NCI-H146 (cell line): ENCODE measurements at regions not wholly inside any gene's neighbourhood (a gene's known extent, or its start where the extent isn't known, plus 50 kb on each side); places are given as distances from the start of the nearest gene placed in this dataset.
A peak's percentile ranks its signal among the peaks of the same experiment; 100 is the strongest.

Experiments
- DNase-seq: peaks from one replicate; lab custom pipeline; 2025; lab: John Stamatoyannopoulos, UW

- no peak for DNase-seq
Measured at GRCh38 chr3:24596626-24597025, 102.0 kb upstream of the THRB start.

DNA sequence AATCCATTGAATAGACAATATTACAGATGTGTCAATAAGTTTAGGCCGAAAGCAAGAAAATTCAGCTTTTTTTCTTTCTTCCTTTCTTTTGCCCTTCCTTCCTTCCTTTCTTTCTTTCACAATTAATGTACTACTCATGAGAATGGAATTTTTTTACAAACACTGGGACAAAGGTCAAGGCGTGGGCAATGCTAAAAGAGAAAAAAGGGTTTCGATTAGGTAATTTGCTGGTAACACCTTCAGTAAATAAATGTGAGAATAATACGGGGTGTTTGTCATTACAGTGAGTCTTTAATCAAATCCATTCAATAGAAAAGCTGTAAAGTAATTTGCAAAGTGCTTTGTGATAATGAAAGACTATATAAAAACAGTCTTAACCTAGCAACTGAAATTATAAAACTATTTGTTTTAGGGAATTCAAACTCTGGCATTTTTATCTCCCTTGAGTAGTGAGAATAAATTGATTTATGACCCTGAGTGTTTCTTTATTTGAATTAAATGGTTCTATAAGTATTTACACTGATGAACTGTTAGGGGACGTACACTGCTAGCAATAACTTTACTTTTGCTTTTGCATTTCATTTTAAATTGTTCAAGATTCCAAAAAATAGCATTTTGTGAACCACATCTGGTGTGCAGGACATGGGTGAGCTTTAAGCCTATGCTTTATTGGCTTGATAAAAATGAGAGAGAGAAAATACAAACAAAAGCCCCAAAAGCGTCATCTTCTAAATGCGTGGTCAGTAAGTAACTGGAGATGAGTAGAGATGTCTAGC lies 104.2 kb upstream of the THRB start:
- peak; percentile 9 for DNase-seq

- DNase-seq: no peak
Measured at GRCh38 chr3:24601066-24601939, 106.7 kb upstream of the THRB start.

DNA sequence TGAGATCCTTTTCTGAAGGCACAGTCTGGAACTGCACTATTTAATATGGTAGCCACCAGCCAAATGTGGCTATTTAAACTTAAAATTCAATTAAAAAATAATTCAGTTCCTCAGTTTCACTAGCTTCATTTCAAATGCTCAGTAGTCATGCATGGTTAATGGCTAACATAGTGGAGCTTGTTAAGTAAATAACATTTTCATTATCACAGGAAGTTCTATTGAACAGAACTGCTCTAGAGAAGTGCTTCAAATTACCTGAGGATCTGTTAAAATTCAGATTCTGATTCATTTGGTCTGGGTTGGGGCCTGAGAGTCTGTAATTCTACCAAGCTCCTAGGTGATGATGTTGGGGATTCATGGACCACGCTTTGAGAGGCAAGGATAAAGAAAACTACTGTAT lies 109.6 kb upstream of the THRB start:
- DNase-seq: no peak

- peak; percentile 7 for DNase-seq
Measured at GRCh38 chr3:24605511-24606028, 110.9 kb upstream of the THRB start.

DNA sequence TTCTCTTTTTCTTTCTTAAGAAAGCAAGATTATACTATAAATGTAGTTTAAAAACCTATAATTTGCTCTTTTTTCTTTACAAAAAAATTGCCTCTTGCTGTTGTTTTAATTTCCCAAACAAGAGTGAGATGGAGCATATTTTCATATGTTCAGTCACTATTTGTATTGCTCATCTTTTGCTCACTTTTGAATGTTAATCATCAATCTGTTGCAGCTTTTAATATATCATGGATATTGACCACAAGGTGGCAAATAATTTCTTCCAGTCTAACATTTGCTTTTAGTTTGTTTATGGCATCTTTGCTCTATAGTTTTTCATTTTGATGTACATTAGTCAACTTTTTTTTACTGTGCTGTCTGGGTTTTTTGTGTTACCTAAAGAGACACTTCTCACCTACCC lies 112.6 kb upstream of the THRB start:
- DNase-seq: no peak

GRCh38 chr3:24608701-24609390 lies 114.2 kb upstream of the THRB start:
- DNase-seq: no peak

GRCh38 chr3:24614359-24614758 lies 119.7 kb upstream of the THRB start:
- DNase-seq: no peak

GRCh38 chr3:24615177-24615576 lies 120.5 kb upstream of the THRB start:
- no peak for DNase-seq

DNA sequence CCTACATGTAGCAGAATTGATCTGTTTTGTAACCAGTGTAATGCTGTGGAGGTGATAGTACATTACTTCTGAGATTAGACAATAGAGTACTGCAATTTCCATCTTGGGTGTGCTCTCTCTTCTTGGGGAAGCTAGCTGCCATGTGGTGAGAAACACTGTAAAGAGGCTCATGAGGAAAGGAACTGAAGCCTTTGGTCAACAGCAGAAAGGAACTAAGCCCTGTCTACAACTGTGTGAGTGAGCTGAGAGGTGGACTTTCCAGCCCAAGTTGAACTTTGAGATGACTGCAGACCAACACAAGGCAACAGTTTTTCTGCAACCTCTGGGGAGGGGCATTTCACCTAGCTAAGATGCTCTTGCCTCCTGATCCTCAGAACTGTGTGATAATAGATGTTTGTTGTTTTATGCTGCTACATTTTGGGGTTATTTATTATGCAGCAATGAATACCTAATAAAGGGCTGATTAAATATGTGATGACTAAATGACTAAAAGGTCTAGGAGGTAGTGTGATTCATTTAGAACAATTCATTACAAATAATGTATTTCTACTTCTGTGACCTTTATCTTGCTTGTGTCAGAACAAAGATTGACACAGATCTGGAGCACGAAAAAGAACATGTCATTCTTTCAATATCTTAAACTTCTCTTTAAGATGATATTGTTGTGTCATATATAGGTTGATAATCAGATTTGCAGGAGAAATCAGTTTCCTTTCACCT lies 121.6 kb upstream of the THRB start:
- no peak for DNase-seq

DNA sequence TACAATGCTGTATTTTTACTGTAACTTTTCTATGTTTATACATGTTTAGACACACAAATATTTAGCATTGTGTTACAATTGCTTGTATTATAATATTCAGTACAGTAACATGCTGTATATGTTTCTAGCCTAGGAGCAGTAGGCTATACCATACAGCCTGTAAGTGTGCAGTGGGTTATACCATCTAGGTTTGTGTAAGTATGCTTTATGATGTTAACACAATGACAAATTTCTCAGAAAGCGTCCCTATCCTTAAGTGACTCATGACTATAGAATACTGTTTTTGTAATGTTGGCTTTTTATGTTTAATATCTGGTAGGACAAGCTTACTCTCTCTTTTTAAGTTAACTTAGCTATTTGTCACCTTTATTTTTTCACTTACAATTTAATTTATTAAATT lies 127.5 kb upstream of the THRB start:
- no peak for DNase-seq

GRCh38 chr3:24622696-24623225 lies 128.1 kb upstream of the THRB start:
- no peak for DNase-seq

DNA sequence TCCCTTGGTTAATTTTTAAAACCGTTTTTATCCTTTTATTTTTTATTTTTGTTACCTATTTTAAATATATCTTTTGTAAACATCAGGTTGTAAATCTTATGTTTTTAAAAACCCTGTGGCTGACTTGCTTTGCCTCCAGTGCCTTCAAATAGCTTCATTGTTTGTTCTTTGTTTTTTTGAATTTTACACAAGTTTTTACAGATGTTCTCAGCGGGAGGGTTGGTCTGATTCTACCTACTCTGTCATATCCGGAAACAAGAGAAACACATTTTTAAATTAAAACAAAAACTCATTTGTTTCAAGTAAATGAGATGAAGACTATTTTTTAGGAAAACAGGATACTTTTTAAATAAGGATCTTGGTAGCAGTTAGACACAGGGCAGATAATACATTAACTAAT lies 129.0 kb upstream of the THRB start:
- DNase-seq: no peak

GRCh38 chr3:24624938-24625681 lies 130.5 kb upstream of the THRB start:
- DNase-seq: no peak

GRCh38 chr3:24628523-24629258 lies 134.0 kb upstream of the THRB start:
- DNase-seq: no peak

- no peak for DNase-seq
Measured at GRCh38 chr3:24631481-24631880, 136.8 kb upstream of the THRB start.

DNA sequence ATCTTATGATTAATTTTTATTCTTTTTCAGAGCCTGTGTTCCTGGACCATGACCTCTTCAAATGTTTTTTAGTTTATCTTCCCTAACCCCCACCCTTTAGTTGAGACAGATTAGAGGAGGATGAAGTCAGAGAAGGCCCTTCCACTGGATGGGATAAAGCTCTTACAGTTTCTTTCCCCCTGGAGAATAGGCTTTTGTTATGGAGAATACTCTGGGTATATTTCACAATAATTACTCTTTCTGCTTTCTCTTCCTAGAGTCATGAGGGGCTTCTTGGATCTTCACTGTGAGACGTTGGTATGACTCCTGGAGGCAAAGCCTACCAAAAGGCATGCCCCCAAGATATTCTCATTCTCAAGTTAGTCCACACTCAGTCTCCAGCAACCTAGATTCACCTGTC lies 144.4 kb upstream of the THRB start:
- DNase-seq: no peak

DNA sequence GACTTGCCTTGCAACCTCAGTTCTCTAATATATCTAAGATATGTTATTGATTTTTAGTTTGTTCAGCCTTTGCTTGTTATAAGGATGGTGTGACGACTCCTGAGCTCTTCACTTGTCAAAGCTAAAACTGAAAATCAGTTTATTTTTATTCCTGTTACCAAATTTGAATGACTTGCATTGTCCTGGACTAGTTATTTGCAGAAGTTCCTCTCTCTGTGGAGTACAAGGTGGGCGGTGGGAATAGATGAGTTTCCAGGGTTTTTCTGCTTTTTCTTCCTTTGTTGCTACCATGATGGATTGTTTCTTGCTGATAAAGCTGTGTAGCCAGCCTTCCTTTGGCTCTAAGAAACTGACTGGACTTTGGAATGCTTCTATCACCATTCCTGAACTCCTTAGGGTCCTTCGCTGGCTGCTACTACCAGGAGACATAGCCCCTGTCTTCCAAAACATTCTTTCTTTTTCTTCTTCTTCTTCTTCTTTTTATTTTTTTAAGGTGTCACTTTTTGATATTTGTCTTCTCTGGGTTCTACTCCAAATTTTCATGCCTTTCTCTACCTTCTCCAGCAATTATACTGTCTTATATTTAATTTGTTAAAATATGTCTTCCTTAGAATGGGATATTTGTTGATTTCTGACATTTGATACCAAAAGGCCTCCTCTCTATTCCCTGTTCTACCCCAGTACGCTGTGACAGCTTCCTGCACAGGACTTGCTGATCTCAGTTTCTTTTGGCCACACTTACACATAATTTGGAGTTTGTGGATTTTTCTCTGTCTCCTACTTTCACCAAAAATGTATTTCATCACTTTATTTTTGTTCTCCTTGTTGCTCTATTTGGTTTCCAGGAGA lies 145.1 kb upstream of the THRB start:
- DNase-seq: no peak

DNA sequence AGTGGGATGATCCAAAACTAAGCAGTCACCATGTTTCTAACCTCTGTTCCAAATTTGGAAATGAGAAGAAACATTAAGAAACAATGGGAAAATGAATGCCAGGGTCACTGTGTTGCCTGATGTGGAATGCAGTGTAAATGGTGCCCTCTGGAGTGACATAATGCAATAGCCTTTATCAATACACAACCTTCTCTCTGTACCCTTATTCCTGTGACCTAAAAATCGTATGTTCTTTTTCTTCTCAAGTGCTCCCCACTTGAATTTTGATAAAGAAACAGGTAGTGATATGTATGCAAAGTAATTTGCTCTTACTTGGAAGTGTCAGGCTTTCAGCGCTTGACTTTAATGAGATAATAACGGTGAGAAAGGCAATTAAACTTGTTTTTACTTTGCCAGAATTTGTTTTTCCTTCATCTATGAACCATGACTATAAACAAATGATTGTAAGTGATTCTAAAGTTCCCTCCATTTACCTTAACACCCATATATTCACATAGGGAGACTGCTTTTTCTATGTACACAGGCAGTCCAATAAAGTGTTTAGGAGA lies 145.8 kb upstream of the THRB start:
- peak; percentile 5 for DNase-seq
